GM23248 (cell line): ENCODE measurements at regions not wholly inside any gene's neighbourhood (a gene's known extent, or its start where the extent isn't known, plus 50 kb on each side); places are given as distances from the start of the nearest gene placed in this dataset.

ENCODE experiments used
- DNase-seq: peaks from one replicate; pipeline ENCODE4 v3.0.0-alpha.2; 2015
- H2AFZ ChIP-seq: fragments of 200-600 bp; sonication (generic); 2 replicates; pipeline ENCODE4 v1.6.1; 2016; ENCODE audit warnings: antibody characterized with exemption
- H3F3A ChIP-seq: fragments of 200-600 bp; sonication (generic); 2 replicates; pipeline ENCODE4 v1.6.1; 2016; ENCODE audit warnings: mild to moderate bottlenecking, antibody characterized with exemption, mixed run types; ENCODE audit not compliant: insufficient read depth
- H3K27ac ChIP-seq: fragments of 200-600 bp; sonication (generic); 2 replicates; pipeline ENCODE4 v1.5.1; 2016; ENCODE audit warnings: mild to moderate bottlenecking
- H3K27me3 ChIP-seq: fragments of 200-600 bp; sonication (generic); replicated peaks from 2 replicates; pipeline ENCODE4 v1.6.1; 2016; ENCODE audit warnings: mild to moderate bottlenecking; ENCODE audit not compliant: insufficient read depth
- H3K36me3 ChIP-seq: fragments of 200-600 bp; sonication (generic); 2 replicates; pipeline ENCODE4 v1.6.1; 2016; ENCODE audit warnings: low read depth, mild to moderate bottlenecking
- H3K4me1 ChIP-seq: fragments of 200-600 bp; sonication (generic); 2 replicates; pipeline ENCODE4 v1.6.1; 2016; ENCODE audit warnings: mild to moderate bottlenecking; ENCODE audit not compliant: insufficient read depth
- H3K4me2 ChIP-seq: fragments of 200-600 bp; sonication (generic); one replicate; pipeline ENCODE4 v1.6.1; 2016; ENCODE audit warnings: mild to moderate bottlenecking; ENCODE audit not compliant: unreplicated experiment
- H3K4me3 ChIP-seq: fragments of 200-600 bp; sonication (generic); 2 replicates; pipeline ENCODE4 v1.5.1; 2016; ENCODE audit warnings: mild to moderate bottlenecking
- H3K79me2 ChIP-seq: fragments of 200-600 bp; sonication (generic); 2 replicates; pipeline ENCODE4 v1.6.1; 2016; ENCODE audit warnings: mild to moderate bottlenecking; ENCODE audit not compliant: insufficient read depth
- H3K9ac ChIP-seq: fragments of 200-600 bp; sonication (generic); 2 replicates; pipeline ENCODE4 v1.6.1; 2016; ENCODE audit warnings: mild to moderate bottlenecking
- H3K9me2 ChIP-seq: fragments of 200-600 bp; sonication (generic); 2 replicates; pipeline ENCODE4 v1.6.1; 2016; ENCODE audit warnings: mixed run types, mild to moderate bottlenecking, moderate library complexity; ENCODE audit not compliant: insufficient read depth
- H3K9me3 ChIP-seq: fragments of 200-600 bp; sonication (generic); one replicate; pipeline ENCODE4 v1.6.1; 2017; ENCODE audit warnings: low read depth
- H4K20me1 ChIP-seq: fragments of 200-600 bp; sonication (generic); 2 replicates; pipeline ENCODE4 v1.6.0; 2016; ENCODE audit not compliant: insufficient read depth
- EZH2 ChIP-seq: fragments of 200-600 bp; sonication (generic); IDR thresholded peaks from 2 replicates; pipeline ENCODE4 v1.6.1; 2018; ENCODE audit warnings: antibody characterized with exemption, mild to moderate bottlenecking; ENCODE audit not compliant: insufficient read depth, poor library complexity, severe bottlenecking
- EZH2phosphoT487 ChIP-seq: fragments of 200-600 bp; sonication (generic); IDR thresholded peaks from 2 replicates; pipeline ENCODE4 v1.6.1; 2018; ENCODE audit warnings: antibody characterized with exemption, moderate library complexity, mild to moderate bottlenecking, low read depth; ENCODE audit not compliant: insufficient read depth
- WGBS, 2 experiments: methylation state at CpG; one replicate each; pipeline ENCODE4 v1.1.6; 2015 to 2017; ENCODE audit warnings: low lambda C conversion rate in 2 of 2, low coverage in 1 of 2; ENCODE audit errors: missing lambda C conversion rate in 2 of 2; 5-methylcytosine and 5-hydroxymethylcytosine counted together
- in situ Hi-C: fragments of 300-500 bp; cut with MboI; formaldehyde crosslinking; loops from 2 replicates; pipeline ENCODE4 v1.15.0; 2020

GRCh38 chr6:113627480-113627879 is 229.7 kb upstream of the MARCKS start:
- Histone ChIP-seq H3K27ac (no peak overlapping the region), H3K27me3 (no peaks in the 10 kb centered on the region), H2AFZ (no peak overlapping the region), H3K4me2 (no peak overlapping the region), H3K9me2 (no peaks in the 10 kb centered on the region), H3K4me3 (no peak overlapping the region), H3K4me1 (peaks cover 25% of the 10 kb centered on the region), H3K9ac (no peak overlapping the region), H4K20me1 (no peaks in the 10 kb centered on the region), H3K79me2 (no peaks in the 10 kb centered on the region), H3F3A (peaks cover 14% of the 10 kb centered on the region), H3K9me3 (no peaks in the 10 kb centered on the region), H3K36me3 (no peaks in the 10 kb centered on the region)
- in situ Hi-C loops, result no loop called here
- 96 to 98% methylated on average over 2 of the region's 2 CpGs for WGBS, 2 experiments
- no peak for DNase-seq
- TF ChIP-seq EZH2, result no peak
- TF ChIP-seq EZH2phosphoT487, result no peak

- Histone ChIP-seq H3K9ac (no peak overlapping the region), H3F3A (peaks cover 28% of the 10 kb centered on the region), H3K27ac (no peak overlapping the region), H3K9me2 (no peaks in the 10 kb centered on the region), H3K36me3 (no peaks in the 10 kb centered on the region), H4K20me1 (no peaks in the 10 kb centered on the region), H3K4me3 (no peak overlapping the region), H3K27me3 (no peaks in the 10 kb centered on the region), H2AFZ (no peak overlapping the region), H3K9me3 (no peaks in the 10 kb centered on the region), H3K4me2 (no peak overlapping the region), H3K4me1 (peaks cover 38% of the 10 kb centered on the region), H3K79me2 (no peaks in the 10 kb centered on the region)
- in situ Hi-C loops, result no loop called here
- DNase-seq, result no peak
- no peak for TF ChIP-seq EZH2
- TF ChIP-seq EZH2phosphoT487, result no peak
These were observed 227.9 kb upstream of the MARCKS start for GRCh38 chr6:113629256-113629655.

- Histone ChIP-seq H3K9ac (peak overlapping the region; percentile 73), H3K9me2 (no peaks in the 10 kb centered on the region), H3K36me3 (no peaks in the 10 kb centered on the region), H4K20me1 (no peaks in the 10 kb centered on the region), H2AFZ (no peak overlapping the region), H3K9me3 (no peaks in the 10 kb centered on the region), H3K79me2 (no peaks in the 10 kb centered on the region), H3K27ac (peak overlapping the region; percentile 89; the same call in 1 of the 2 replicates), H3K4me2 (no peak overlapping the region), H3F3A (peaks cover 32% of the 10 kb centered on the region), H3K4me3 (no peak overlapping the region), H3K4me1 (peaks cover 47% of the 10 kb centered on the region), H3K27me3 (no peaks in the 10 kb centered on the region)
- TF ChIP-seq EZH2phosphoT487 (no peak), EZH2 (no peak)
- in situ Hi-C loops, result no loop called here
- WGBS, 2 experiments, result 63 to 88% methylated on average over 1 of the region's 1 CpG
- peak; percentile 73 for DNase-seq
These were observed 227.0 kb upstream of the MARCKS start for GRCh38 chr6:113629975-113630737.

DNA sequence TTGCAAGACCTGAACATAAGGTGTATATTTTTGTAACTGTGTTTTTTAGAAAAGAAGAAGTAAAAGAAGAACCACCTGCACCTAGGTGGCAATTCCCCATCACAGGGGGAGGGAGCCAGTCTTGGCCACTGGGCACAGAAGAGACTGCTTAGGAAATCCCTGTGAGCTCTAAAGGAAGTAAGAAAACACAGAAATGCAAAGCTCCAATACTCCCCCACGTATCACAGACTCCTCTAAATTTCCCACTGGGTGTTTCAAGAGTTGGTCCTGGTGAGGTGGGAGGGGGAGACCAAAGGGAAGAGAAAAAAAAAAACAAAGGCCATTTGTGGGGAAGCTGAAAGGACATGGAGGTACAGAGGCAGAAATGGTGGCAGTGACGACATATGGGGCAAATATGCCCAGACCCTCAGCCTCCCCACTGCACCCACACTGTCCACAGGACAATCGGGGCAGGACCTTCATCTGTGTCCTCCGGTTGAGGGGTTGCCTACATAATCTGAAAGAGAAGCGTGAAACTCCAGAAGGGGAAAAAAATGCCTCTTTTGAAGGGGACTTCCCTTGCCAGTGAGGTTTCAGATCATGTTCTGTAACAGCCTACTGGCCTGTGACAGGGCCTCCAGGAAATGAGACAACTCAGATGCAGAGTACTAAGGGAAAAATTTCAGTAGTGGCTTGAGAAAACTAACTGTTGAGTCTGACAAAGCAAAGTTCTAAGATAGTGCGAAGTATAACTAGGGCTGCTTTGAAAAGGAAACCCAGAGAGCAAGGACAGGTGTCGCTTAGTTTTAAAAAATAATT is 226.2 kb upstream of the MARCKS start:
- peak overlapping the region; percentile 92 for H3K4me2 ChIP-seq
- in situ Hi-C loops, result no loop called here
- H3F3A ChIP-seq, result peaks cover 37% of the 10 kb centered on the region
- peak; percentile 82 for DNase-seq
- WGBS, 2 experiments, result 80 to 81% methylated on average over 7 of the region's 7 CpGs
- H4K20me1 ChIP-seq, result no peaks in the 10 kb centered on the region
- no peaks in the 10 kb centered on the region for H3K36me3 ChIP-seq
- no peak overlapping the region for H3K4me3 ChIP-seq
- peaks cover 55% of the 10 kb centered on the region for H3K4me1 ChIP-seq
- H3K79me2 ChIP-seq, result no peaks in the 10 kb centered on the region
- H2AFZ ChIP-seq, result no peak overlapping the region
- no peaks in the 10 kb centered on the region for H3K27me3 ChIP-seq
- TF ChIP-seq EZH2 (no peak), EZH2phosphoT487 (no peak)
- peak overlapping the region; percentile 73 for H3K9ac ChIP-seq
- no peaks in the 10 kb centered on the region for H3K9me2 ChIP-seq
- H3K9me3 ChIP-seq, result no peaks in the 10 kb centered on the region
- peak overlapping the region; percentile 89 for H3K27ac ChIP-seq
